ENCODE measurements at regions not wholly inside any gene's neighbourhood (a gene's known extent, or its start where the extent isn't known, plus 50 kb on each side); places are given as distances from the start of the nearest gene placed in this dataset.

DNA sequence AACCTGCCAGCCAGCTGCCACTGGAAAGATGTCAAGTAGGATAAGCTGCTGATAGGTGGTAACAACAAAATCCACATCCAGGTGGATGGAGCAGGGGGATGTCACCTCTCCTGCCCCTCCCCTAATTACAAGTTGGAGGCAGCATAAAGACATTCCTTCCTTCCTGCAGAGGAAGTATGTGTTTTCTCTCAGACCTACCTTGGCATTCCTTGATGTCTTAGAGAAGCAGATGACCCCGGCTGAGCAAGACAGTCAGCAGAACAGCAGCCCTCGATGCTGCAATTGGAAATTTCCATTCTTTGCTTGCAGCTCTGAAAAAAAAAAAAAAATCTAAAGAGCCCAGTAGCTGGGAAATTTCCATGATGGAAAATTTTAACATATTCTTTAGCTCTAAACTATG is 137.5 kb upstream of the MKLN1 start:
- FAIRE-seq: no peak

DNA sequence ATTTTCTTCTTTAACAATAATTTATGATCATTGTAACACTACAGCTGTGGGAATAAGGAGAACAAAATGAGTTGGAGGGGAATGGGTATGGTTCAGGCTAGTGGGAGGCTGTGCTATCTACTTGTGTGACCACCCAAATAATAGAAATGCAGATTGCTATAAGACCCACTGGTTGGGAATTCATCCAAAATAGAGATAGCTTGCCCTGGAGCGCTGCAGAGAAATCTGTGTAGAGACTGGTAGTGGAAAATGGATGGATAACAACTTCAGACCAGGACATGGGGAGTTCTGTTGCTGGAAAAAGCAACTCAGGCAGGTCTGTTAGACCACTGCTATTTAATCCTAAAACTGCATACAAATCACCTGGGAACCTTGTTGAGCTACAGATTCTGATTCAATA is 137.1 kb upstream of the MKLN1 start:
- FAIRE-seq: no peak

DNA sequence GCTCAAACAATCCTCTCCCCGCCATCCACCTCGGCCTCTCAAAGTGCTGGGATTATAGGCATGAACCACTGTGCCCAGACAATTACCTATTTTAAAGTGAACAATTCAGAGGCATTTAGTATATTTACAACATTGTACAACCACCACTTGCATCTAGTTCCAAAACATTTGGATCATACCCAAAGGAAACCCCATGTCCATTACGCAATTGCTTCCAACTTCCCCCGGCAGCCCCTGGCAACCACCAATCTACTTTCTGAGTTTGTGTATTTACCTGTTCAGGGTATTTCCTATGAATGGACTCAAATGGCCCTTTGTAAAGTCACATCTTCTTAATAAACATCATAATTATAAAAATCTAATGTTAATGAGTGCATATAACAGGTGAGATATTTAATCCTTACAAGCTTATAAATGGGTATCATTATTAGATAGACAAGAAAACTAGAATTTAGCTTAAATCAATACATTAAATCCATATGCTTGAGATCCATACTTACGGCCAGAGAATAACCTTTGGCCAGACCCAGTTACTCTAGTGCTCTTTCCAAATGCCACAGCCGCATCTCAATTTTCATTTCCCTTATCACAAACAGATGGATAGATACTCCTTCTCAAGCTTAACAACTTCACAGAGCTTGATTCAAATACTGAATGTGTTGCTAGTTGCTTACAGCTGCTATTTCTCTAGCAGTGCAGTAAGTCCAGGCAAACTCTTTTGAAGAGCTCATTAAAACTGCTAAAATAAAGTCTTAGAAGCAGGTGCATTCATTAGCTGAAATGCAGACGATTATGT is 133.4 kb upstream of the MKLN1 start:
- FAIRE-seq: no peak

DNA sequence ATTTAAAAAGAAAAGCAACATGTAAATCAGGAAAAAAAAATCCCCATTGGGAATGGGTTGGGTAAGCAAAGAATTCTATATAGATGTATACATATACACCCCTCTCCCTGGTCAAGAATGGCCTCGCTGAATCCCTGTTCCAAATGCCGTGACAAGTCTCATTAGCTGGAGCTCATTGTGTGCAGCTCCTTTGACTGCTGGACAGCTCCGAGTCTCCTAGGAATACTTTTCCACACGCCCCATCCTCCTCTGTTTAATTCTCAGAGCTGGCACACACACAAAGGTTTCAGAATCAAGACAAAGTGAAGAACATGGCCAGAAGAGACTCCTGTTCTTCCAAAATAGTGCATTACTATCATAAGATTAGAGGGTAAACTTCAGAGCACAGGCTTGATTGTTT is 130.9 kb upstream of the MKLN1 start:
- no peak for FAIRE-seq

DNA sequence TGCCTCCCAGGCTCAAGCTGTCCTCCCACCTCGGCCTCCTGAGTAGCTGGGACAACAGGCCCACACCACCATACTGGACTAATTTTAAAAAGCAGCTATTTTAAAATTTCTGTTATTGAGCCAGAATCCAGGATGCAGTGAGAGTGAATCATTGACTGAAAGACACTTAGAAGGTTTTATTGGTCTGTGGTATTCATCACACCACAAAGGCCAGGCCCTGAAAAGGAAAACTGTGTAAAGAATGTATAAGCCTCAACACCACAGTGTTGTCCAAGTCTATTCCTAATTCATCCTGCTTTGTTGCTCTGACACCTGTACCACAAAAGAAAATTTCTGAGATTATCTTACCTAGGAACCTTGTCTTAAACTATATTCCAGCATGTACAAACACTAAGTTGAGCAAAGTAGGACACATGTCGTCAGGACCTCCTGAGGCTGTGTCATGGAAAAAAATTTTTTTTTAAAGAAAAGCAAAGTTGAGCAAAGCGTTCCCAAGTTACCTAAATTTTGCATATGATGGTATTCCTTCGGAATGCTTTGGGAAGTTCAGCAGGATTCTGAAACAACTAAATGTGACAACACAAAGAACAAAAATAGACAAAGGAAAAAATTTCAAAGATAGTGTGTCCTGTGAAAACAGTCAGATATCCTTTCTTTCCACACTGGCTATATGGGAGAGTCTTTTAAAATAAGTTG is 129.6 kb upstream of the MKLN1 start:
- no peak for FAIRE-seq

DNA sequence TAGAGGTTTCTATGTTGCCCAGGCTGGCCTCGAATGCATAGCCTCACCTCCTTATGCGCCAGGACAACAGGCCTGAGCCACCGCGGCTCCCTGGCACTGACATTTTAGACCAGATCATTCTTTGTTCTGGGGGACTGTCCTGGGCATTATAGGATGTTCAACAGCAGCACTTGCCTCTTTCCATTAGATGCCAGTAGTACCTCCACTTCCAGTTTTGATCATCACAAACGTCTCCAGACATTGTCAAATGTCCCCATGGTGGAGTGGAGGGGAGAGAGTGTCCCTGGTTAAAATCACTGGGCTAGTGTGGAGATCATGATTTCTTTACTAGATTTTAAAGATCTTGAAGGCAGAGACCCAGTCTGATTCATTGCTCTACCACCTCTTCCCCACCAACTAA is 125.2 kb upstream of the MKLN1 start:
- FAIRE-seq: no peak

DNA sequence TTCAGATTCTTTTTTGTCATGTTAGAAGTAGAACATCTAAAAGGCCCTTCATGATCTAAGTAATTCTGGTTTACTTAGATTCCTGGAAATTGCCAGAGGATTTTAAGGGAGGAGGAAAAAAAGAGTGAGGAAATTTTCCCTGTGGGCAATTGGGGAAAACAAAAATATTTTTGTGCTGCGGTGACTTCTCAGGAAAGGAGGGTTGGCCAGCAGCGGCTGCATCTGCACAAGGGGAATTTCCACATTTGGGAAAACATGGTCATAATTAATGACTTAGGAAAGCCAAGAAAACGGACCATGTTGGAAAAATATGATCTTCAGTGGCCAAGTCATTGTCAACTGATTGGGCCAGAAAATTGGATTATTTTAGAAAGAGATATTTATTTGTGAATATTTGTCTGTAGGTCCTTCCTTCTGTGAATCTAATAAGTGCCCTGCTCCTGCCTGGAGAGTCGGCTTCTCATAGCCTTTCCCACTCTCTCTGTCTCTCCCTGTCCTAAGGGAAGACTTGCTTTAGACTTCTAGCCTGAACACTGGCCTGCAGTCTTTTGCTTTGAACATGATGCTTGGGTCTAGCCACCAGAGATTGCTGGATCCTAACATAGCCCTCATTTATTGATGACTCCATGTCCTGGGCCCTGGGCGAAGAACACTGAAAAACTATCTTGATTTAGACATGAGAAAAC is 124.2 kb upstream of the MKLN1 start:
- FAIRE-seq: no peak

DNA sequence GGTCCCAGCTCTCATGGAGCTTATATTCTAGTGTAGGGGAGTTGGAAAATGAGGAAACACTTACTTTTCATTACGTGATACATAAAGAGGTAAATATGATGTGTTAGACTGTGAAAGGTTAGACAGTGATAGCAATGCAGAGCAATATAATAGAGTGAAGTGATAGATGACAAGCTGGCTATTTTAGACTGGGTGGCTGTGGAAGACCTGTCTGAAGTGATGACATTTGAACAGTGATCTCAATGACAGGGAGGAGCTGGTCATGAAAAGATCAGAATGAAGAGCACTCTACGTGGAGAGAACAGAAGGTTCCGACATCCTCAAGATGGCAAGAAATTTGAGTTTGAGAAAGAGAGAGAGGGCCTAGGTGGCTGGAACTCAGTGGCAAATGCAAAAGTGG is 118.9 kb upstream of the MKLN1 start:
- no peak for FAIRE-seq

DNA sequence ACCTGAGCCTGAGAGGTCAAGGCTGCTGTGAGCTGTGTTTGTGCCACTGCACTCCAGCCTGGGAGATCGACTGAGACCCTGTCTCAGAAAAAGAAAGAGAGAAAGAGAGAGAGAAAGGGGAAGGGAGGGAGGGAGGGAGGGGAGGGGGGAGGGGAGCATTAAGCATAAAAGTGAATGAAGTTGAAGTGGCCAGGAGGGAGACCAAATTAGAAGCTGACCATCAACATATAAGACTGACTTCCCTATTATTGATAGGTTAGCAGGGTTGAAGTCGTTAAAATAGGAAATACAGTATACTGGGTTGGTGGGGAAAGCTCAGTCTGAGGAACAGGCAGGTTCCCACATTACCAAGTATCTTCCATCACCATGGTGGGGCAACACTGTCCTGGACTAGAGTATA is 117.1 kb upstream of the MKLN1 start:
- FAIRE-seq: no peak

DNA sequence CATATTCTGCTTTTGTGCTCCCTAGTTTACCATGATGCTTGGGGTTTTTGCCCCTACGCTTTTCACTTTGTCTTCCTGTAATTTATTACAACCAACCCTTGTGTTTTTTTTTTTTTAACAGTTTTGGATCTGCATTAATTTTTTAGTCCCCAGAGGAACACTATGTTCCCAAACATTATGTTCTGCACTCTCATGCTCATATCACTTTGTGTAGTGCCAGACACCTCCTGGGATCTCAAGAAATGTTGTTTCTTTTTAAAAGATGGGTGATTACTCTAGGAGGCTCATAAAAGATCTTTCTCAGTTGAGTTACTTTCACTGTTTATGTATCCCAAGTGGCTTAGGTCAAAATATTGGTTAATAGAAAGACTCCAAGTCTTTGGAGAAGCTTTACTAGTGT is 116.2 kb upstream of the MKLN1 start:
- FAIRE-seq: no peak

DNA sequence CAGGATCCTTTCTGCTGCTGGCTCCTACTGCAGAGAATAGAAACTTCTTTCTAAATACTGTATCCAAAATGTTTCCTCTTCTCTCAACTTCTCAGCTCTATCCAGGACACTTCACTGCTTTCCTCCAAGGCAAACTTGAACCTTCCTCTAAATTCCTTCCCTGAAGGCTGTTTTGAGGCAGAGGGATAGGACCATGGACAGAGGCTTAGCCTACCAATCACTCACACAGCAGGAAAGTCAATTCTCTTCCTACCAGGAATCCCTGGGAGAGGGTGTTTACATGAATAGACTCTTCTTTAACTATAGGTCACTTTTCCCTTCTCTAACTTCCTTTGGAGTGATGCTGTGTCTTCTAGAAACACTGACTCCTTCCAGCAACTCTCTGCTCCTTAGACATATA is 115.6 kb upstream of the MKLN1 start:
- no peak for FAIRE-seq

DNA sequence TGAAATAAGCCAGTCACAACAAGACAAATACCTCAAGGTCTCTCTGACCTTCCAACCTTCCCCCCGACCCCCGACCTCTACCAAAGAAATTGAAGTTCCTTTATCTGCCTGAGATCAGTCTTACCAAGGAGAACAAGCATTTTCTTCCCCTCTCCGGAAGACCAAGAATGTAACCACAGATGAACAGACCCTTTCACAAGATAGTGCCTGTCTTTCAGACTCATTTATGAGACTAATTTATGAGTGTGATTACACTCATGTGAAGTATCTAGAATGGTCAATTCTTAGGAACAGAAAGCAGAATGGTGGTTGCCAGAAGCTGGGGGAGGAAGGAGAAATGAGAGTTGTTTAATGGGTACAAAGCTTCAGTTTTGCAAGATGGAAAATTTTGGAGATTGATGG is 108.9 kb upstream of the MKLN1 start:
- no peak for FAIRE-seq

DNA sequence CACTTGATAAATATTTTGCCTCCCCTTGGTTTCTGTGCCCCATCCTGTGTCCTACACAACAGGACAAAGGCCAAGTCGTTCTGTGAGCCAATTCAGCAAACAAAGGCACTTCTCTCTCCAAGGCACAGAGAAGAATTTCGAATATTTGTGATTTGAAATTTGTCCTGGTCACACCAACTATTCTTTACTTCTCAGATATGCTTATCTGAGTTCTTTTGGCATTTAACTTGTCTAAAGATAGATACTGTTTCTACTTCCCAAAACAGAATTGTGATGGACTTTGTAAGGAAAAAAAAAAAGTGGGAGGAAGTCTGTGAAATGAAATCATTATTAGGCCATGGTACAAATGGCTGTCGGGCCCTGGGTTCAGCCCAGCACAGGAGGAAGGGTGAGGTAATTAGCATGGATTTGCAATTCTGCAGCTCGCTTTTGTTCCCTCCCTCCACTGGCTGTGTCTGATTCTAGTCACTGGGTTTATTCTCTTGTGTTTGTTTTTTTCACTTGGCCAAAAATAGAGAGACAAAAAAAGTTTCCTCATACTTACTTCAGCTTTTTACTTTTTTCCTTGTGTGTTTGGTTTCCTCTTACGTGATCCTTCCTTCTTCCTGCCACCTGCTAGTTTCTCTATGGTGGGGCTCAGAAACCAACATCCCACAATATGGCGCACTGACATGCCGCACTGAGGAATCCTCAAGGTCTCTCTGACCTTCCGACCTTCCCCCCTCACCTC is 108.2 kb upstream of the MKLN1 start:
- no peak for FAIRE-seq

DNA sequence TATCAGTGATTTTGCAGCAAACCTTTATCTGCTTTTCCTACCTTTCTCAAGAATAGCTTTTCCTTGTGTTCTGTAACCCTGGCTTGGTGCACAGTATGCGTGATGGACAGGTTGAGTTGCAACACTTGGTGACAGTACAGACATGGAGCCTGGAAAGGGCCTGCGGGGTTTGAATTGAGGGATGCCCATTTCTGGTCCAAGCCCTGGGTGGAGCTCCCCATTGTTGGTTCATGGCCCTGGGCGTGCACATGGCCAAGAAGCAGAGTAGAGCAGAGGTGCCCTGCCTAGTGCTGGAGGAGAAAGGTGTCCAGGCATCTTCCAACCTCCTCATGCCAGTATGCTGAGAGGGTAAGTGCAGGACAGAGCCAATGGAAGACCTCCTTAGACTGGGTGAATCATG is 106.6 kb upstream of the MKLN1 start:
- no peak for FAIRE-seq

DNA sequence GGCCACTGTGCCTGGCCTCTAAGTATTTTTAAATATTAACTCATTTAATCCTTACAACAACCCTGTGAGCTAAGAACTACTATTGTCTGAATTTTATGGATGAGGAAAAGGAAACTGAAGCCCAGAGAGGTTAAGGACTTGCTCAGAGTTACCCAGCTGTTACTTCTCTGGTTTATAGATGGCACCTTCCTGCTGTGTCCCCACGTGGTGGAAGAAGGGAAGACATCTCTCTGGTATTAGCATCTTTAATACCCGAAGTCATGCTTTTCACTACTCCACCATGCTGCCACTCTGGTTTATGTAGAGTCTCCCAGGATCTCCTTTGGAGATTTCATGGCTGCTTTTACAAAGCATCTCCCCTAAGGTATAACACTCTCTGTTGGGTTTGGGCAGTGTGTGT is 105.5 kb upstream of the MKLN1 start:
- FAIRE-seq: no peak

DNA sequence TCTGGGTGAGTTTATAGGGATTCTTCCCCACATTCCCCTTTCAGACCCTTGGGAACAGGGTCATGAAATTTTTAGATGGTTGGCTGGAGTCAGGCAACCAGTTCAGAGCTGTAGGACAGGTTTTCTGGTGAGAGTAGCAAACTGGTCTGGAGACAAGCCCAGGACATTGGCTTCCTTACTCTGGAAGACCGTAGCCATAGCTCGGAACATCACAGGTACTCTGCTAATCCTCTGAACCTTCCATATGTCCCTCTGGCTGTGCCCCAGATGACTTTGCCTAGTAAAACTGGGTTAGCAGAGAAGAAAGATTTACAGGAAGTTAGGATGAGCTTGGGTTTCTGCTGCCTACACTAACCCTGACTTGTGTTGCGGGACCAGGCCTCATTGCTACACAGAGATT is 104.5 kb upstream of the MKLN1 start:
- no peak for FAIRE-seq

DNA sequence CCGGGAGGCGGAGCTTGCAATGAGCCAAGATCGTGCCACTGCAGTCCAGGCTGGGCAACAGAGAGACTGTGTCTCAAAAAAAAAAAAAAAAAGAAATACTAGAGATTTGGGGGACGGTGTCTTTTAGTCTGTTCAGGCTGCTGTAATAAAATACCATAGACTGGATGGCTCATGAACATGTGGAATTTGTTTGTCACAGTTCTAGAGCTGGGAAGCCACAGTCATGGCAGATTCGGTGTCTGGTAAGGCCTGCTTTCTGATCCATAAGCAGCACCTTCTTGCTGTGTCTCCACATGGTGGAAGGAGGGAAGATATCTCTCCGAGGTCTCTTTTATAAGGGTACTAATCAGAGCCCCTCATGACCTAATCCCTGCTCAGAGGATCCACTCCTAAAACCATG is 102.7 kb upstream of the MKLN1 start:
- no peak for FAIRE-seq

DNA sequence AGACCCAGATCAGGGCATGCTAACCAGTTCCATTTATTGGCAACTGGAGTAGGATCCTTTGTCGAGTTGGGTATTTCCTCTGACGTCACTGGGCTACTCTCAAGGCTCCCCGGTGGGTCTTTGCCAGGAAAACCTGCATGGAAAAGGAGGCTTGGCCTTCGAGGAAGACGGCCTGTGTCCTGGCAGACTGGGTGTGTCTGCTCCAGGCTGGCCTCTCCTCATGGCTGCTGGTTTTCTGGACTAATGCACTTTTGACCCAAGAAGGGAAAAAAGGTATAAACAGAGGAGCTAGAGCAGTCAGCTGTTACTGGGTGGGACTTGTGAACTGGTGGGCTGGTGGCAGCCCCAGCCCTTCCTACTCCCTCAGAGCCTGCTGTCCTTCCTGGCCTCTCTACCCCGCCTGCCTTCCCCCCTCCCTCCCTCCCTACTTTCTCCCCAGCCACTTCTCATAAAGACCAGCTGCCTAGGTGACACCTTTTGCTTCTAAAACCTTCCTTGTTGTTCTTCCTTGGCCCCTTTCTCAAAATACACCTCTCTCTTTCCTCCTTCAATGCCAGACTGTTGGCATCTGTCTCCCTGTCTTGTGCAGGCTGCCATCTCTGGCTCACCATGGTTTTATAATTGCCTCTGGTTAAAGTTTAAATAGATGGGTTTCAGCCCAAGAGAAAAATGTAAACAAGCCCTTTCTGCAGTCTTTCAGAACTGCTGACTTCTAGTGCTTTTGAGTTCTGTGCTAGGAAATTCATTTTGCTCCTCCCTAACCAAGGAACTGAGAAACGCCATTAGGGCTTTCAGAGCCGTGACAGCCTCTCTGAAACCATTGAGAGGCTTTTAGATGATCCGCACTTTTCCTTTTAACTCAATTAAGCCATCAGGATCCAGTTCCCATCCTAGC is 101.8 kb upstream of the MKLN1 start:
- peak; percentile 29 for FAIRE-seq

DNA sequence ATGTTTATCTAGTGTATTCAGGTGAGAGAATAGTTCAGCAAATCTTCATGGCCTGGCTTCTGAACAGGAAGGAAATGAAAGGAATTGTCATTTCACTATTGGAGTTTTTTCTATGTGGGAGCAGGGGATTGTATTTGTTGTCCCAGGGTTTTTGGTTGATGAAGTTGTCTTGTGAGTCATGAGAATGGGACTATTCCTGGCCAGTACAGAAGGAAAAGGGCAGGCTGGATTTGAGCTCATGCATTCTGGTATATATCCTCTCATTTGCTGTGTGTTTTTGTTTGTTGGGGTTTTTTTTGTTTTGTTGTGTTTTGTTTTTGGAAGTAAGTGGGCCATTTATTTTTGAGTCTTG is 101.2 kb upstream of the MKLN1 start:
- FAIRE-seq: no peak

DNA sequence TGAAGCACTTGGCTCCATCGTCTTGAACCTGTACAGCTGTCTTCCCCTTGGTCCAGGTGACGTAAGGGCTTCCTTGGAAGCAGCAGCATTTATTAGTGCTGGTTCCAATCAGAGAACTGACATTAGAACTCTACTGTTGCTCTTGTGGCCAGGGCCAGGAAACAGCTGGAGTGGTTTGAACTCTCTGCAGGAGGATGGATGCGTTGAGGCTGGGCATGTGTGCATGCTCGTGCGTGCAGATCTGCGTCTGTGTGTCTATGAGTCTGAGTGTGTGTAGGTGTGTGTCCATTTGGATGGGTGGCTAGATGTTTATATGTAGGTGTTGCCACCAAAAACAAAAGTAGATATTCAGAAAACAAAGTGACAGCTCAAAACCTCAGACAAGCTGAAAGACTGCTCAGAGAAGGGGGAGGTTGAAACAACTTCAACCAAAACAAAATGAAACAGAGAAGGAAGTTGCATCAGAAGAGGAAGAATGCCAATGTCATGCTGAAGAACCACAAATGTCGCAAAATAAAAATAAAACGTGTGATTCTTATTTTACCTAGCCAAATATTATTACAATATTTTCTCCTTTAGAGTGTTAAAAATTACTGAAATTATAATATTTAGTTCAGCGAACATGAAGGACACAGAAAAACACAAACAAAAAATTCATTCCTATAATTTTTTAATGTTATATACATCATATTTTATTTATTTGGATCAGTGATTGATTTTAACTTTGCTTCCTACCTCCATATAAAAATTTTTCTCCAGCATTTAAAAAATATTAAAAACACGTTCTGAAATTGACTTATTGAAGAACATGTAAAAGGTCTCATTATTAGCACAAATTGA is 96.1 kb upstream of the MKLN1 start:
- FAIRE-seq: peak; percentile 53

DNA sequence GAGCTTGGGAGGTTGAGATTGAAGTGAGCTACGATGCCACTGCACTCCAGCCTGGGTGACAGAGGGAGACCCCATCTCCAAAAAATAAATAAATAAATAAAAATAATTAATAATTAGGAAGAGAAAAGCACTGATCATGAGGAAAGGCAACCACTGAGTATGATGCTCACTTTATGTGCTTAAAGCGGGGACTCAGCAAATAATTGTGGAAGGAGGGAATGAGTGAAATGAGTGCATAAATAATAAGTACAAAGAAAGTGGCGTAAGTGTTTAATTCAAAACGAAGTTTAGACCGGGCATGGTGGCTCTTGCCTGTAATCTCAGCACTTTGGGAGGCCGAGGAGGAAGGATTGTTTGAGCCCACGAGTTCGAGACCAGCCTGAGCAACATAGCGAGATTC is 94.9 kb upstream of the MKLN1 start:
- no peak for FAIRE-seq
